Suppressor macrophage treated with lipopolysaccharide for 1 hour (primary cell): ENCODE measurements at regions not wholly inside any gene's neighbourhood (a gene's known extent, or its start where the extent isn't known, plus 50 kb on each side); places are given as distances from the start of the nearest gene placed in this dataset.

Experiments used
- DNase-seq, 3 donors: peaks; one replicate each; pipeline ENCODE4 v3.0.0-alpha.2; 2020 to 2022

GRCh38 chr5:6806668-6807067 lies 93.4 kb downstream of the TENT4A start:
- DNase-seq, result no peak

- no peak for DNase-seq
These were observed 95.2 kb downstream of the TENT4A start for GRCh38 chr5:6808462-6808861.

- DNase-seq, result no peak
These were observed 97.6 kb downstream of the TENT4A start for GRCh38 chr5:6810641-6811405.

- DNase-seq, result no peak
These were observed 98.9 kb downstream of the TENT4A start for GRCh38 chr5:6812091-6812490.

- no peak for DNase-seq
These were observed 99.8 kb downstream of the TENT4A start for GRCh38 chr5:6812800-6813731.

GRCh38 chr5:6814816-6815215 lies 101.6 kb downstream of the TENT4A start:
- no peak for DNase-seq

GRCh38 chr5:6818594-6819511 lies 105.6 kb downstream of the TENT4A start:
- no peak for DNase-seq

- DNase-seq, result no peak
These were observed 106.3 kb downstream of the TENT4A start for GRCh38 chr5:6819521-6819920.

GRCh38 chr5:6820851-6821479 lies 107.7 kb downstream of the TENT4A start:
- DNase-seq, result peak; percentile 45 to 51 (median 49)

GRCh38 chr5:6822068-6822467 lies 108.8 kb downstream of the TENT4A start:
- no peak for DNase-seq

GRCh38 chr5:6822556-6823343 lies 109.5 kb downstream of the TENT4A start:
- no peak for DNase-seq

- no peak for DNase-seq
These were observed 110.8 kb downstream of the TENT4A start for GRCh38 chr5:6823996-6824395.

- DNase-seq, result no peak
These were observed 112.5 kb downstream of the TENT4A start for GRCh38 chr5:6825678-6826244.

- no peak for DNase-seq
These were observed 113.5 kb downstream of the TENT4A start for GRCh38 chr5:6826756-6827155.

GRCh38 chr5:6827526-6828219 lies 114.4 kb downstream of the TENT4A start:
- DNase-seq, result peak; percentile 57 to 86 (median 74)

- peak; percentile 43 to 78 (median 56) for DNase-seq
These were observed 116.0 kb downstream of the TENT4A start for GRCh38 chr5:6829150-6829784.

- DNase-seq, result no peak
These were observed 117.5 kb downstream of the TENT4A start for GRCh38 chr5:6830643-6831239.

- DNase-seq, result no peak
These were observed 118.7 kb downstream of the TENT4A start for GRCh38 chr5:6831678-6832671.
